Calu3 (cell line): ENCODE measurements at regions not wholly inside any gene's neighbourhood (a gene's known extent, or its start where the extent isn't known, plus 50 kb on each side); places are given as distances from the start of the nearest gene placed in this dataset.

Source experiments
- BruUV-seq: library from RNA; stranded (reverse); fragments of 400-500 nt; replicated peaks from 2 replicates; lab custom pipeline; 2021; lab: Mats Ljungman, UMichigan
- CTCF ChIA-PET: fragments of 300-600 bp; sonication (Branson Sonifier 250); formaldehyde crosslinking; loops from one replicate; lab custom pipeline; 2022; ENCODE audit warnings: antibody characterized with exemption; lab: Charles Lee
- DNase-seq: peaks from one replicate; pipeline ENCODE4 v3.0.0; 2022
- H3K27ac Mint-ChIP-seq: one replicate; pipeline ENCODE4 v1.8.0; 2022; ENCODE audit warnings: mixed read lengths; ENCODE audit not compliant: unreplicated experiment
- H3K27me3 Mint-ChIP-seq: one replicate; pipeline ENCODE4 v1.8.0; 2022; ENCODE audit warnings: mixed read lengths; ENCODE audit not compliant: unreplicated experiment
- H3K36me3 Mint-ChIP-seq: one replicate; pipeline ENCODE4 v1.8.0; 2022; ENCODE audit warnings: mild to moderate bottlenecking, moderate library complexity, mixed read lengths; ENCODE audit not compliant: insufficient read depth, unreplicated experiment
- H3K4me1 Mint-ChIP-seq: one replicate; pipeline ENCODE4 v1.8.0; 2022; ENCODE audit warnings: mild to moderate bottlenecking, low read depth, mixed read lengths; ENCODE audit not compliant: unreplicated experiment
- H3K4me3 Mint-ChIP-seq: one replicate; pipeline ENCODE4 v1.8.0; 2022; ENCODE audit warnings: mild to moderate bottlenecking, low read depth, moderate library complexity, mixed read lengths; ENCODE audit not compliant: unreplicated experiment
- H3K9me3 Mint-ChIP-seq: one replicate; pipeline ENCODE4 v1.8.0; 2022; ENCODE audit warnings: low read depth, mixed read lengths; ENCODE audit not compliant: unreplicated experiment
- intact Hi-C: fragments of 100-400 bp; cut with micrococcal nuclease; formaldehyde crosslinking; loops from one replicate; pipeline ENCODE4 v1.10.0; 2022; ENCODE audit not compliant: unreplicated experiment
- TF ChIP-seq, protein P1 (sequence below): fragments of 200-600 bp; IDR thresholded peaks from one replicate; pipeline ENCODE4 v1.8.0; 2022; ENCODE audit warnings: antibody characterized with exemption; ENCODE audit not compliant: unreplicated experiment

DNA sequence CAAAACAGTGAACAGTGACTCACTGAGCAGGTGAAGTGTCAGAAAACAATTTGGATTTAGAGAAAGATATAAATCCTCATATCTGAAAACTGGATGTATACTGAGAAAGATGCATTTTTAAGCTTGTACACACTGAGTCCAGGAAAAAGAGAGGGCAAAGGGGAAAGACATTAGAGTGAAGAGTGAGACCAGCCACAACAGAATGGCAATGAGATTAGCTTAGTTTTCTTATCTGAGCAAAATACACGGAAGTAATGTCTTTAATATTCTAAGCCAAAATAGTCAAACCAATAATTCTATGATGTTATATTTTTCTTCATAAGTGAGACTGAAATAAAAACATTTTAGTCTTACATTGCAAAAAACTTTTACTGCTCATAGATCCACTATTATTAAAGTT is 236.0 kb downstream of the SLITRK5 start:
- CTCF ChIA-PET, result no interaction called here
- no peak for DNase-seq
- no peaks in the 10 kb centered on the region for H3K4me1 Mint-ChIP-seq
- no peaks in the 10 kb centered on the region for H3K9me3 Mint-ChIP-seq
- H3K4me3 Mint-ChIP-seq, result no peak overlapping the region
- H3K36me3 Mint-ChIP-seq, result no peaks in the 10 kb centered on the region
- H3K27ac Mint-ChIP-seq, result no peak overlapping the region
- no peaks in the 10 kb centered on the region for H3K27me3 Mint-ChIP-seq
- intact Hi-C loops, result no loop called here
- BruUV-seq, result no TSS peak
- TF ChIP-seq, protein P1, sequence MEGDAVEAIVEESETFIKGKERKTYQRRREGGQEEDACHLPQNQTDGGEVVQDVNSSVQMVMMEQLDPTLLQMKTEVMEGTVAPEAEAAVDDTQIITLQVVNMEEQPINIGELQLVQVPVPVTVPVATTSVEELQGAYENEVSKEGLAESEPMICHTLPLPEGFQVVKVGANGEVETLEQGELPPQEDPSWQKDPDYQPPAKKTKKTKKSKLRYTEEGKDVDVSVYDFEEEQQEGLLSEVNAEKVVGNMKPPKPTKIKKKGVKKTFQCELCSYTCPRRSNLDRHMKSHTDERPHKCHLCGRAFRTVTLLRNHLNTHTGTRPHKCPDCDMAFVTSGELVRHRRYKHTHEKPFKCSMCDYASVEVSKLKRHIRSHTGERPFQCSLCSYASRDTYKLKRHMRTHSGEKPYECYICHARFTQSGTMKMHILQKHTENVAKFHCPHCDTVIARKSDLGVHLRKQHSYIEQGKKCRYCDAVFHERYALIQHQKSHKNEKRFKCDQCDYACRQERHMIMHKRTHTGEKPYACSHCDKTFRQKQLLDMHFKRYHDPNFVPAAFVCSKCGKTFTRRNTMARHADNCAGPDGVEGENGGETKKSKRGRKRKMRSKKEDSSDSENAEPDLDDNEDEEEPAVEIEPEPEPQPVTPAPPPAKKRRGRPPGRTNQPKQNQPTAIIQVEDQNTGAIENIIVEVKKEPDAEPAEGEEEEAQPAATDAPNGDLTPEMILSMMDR, result no peak

DNA sequence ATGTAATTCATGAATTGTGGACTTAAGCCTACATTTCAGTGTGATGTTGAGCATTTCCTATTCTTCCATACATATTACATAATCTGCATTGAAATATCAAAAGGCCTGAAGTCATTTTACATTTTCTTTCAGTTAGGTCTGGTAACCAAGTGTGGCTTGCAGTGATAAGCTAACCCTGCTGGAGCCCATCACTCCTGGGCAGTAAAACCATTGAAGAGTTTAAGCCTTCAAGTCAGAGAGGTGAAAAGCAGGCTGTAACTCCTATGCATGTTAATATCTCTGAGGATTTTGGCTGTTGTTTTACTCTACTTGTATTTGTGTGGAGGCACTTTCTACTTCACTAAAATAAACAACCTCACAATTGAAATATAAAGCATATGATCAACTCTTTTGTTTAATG is 248.8 kb downstream of the SLITRK5 start:
- DNase-seq, result no peak
- intact Hi-C loops, result no loop called here
- no peak overlapping the region for H3K27ac Mint-ChIP-seq
- H3K27me3 Mint-ChIP-seq, result no peaks in the 10 kb centered on the region
- H3K9me3 Mint-ChIP-seq, result peaks cover 2% of the 10 kb centered on the region
- TF ChIP-seq, protein P1, result no peak
- CTCF ChIA-PET, result no interaction called here
- no TSS peak for BruUV-seq
- no peaks in the 10 kb centered on the region for H3K36me3 Mint-ChIP-seq
- H3K4me1 Mint-ChIP-seq, result no peaks in the 10 kb centered on the region
- H3K4me3 Mint-ChIP-seq, result no peak overlapping the region

DNA sequence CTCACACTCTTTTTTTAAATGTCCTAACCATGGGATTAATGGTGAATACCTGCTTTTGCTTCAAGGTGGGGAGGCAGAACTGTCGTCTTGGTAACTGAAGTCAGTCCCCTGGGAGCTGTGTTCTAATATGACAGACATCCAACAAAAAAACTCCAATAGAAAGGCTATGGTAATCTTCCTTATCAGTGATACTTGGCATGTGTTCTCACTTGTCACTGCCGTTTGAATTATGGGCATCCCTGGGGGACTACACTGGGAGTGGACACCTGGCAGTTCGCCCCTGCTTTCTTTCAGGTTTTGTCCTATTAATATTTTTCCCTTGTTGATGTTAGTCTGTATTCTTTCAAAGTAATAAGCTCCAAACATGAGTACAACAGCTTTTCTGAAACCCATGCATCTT is 252.6 kb downstream of the SLITRK5 start:
- H3K27me3 Mint-ChIP-seq, result no peaks in the 10 kb centered on the region
- intact Hi-C loops, result no loop called here
- CTCF ChIA-PET, result no interaction called here
- DNase-seq, result no peak
- no peak overlapping the region for H3K4me3 Mint-ChIP-seq
- no peaks in the 10 kb centered on the region for H3K4me1 Mint-ChIP-seq
- H3K36me3 Mint-ChIP-seq, result no peaks in the 10 kb centered on the region
- H3K27ac Mint-ChIP-seq, result no peak overlapping the region
- H3K9me3 Mint-ChIP-seq, result peaks cover 2% of the 10 kb centered on the region
- TF ChIP-seq, protein P1, result no peak
- no TSS peak for BruUV-seq

- Mint-ChIP-seq H3K36me3 (no peaks in the 10 kb centered on the region), H3K9me3 (no peaks in the 10 kb centered on the region), H3K4me1 (no peaks in the 10 kb centered on the region), H3K27me3 (no peaks in the 10 kb centered on the region), H3K27ac (no peak overlapping the region), H3K4me3 (no peak overlapping the region)
- CTCF ChIA-PET, result no interaction called here
- no TSS peak for BruUV-seq
- TF ChIP-seq, protein P1, result no peak
- DNase-seq, result no peak
- intact Hi-C loops, result no loop called here
These were observed 253.8 kb downstream of the SLITRK5 start for GRCh38 chr13:87925006-87925405.
